Mesothelial cell of epicardium (in vitro differentiated cells): ENCODE measurements at regions not wholly inside any gene's neighbourhood (a gene's known extent, or its start where the extent isn't known, plus 50 kb on each side); places are given as distances from the start of the nearest gene placed in this dataset.
"Not testable (repeated sequence)": the region's sequence is repeated elsewhere in the genome, so short reads cannot be mapped to it uniquely, and the experiment has no call there.

ENCODE experiments used
- DNase-seq, 2 experiments: peaks; one replicate each; pipeline ENCODE4 v3.0.0; 2021; ENCODE audit warnings: low spot score in 2 of 2; ENCODE audit not compliant: unreplicated experiment in 2 of 2
- H3K27ac Mint-ChIP-seq: 2 replicates; pipeline ENCODE4 v1.8.0; 2021; ENCODE audit warnings: mixed read lengths
- H3K27me3 Mint-ChIP-seq: 2 replicates; pipeline ENCODE4 v1.8.0; 2021; ENCODE audit warnings: low read depth, mixed read lengths
- H3K36me3 Mint-ChIP-seq: 2 replicates; pipeline ENCODE4 v1.8.0; 2021; ENCODE audit warnings: mixed read lengths
- H3K4me1 Mint-ChIP-seq: 2 replicates; pipeline ENCODE4 v1.8.0; 2021; ENCODE audit warnings: mixed read lengths
- H3K4me3 Mint-ChIP-seq: 2 replicates; pipeline ENCODE4 v1.8.0; 2021; ENCODE audit warnings: mild to moderate bottlenecking, moderate library complexity, mixed read lengths
- H3K9me3 Mint-ChIP-seq: 2 replicates; pipeline ENCODE4 v1.8.0; 2021; ENCODE audit warnings: mixed read lengths
- TF ChIP-seq, protein P1 (sequence below): fragments of 200-600 bp; sonication (generic); IDR thresholded peaks from one replicate; pipeline ENCODE4 v1.5.0; 2021; ENCODE audit warnings: antibody characterized with exemption; ENCODE audit not compliant: unreplicated experiment

GRCh38 chr4:154988511-154988910 is 207.4 kb downstream of the RBM46 start:
- H3K4me3 Mint-ChIP-seq = no peak overlapping the region
- H3K27me3 Mint-ChIP-seq = peaks cover 20% of the 10 kb centered on the region
- DNase-seq = no peak
- no peaks in the 10 kb centered on the region for H3K36me3 Mint-ChIP-seq
- H3K4me1 Mint-ChIP-seq = no peaks in the 10 kb centered on the region
- H3K27ac Mint-ChIP-seq = no peak overlapping the region
- TF ChIP-seq, protein P1, sequence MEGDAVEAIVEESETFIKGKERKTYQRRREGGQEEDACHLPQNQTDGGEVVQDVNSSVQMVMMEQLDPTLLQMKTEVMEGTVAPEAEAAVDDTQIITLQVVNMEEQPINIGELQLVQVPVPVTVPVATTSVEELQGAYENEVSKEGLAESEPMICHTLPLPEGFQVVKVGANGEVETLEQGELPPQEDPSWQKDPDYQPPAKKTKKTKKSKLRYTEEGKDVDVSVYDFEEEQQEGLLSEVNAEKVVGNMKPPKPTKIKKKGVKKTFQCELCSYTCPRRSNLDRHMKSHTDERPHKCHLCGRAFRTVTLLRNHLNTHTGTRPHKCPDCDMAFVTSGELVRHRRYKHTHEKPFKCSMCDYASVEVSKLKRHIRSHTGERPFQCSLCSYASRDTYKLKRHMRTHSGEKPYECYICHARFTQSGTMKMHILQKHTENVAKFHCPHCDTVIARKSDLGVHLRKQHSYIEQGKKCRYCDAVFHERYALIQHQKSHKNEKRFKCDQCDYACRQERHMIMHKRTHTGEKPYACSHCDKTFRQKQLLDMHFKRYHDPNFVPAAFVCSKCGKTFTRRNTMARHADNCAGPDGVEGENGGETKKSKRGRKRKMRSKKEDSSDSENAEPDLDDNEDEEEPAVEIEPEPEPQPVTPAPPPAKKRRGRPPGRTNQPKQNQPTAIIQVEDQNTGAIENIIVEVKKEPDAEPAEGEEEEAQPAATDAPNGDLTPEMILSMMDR = no peak
- H3K9me3 Mint-ChIP-seq = no peaks in the 10 kb centered on the region

GRCh38 chr4:154989511-154989910 is 208.4 kb downstream of the RBM46 start:
- no peaks in the 10 kb centered on the region for H3K36me3 Mint-ChIP-seq
- H3K27ac Mint-ChIP-seq = no peak overlapping the region
- no peak overlapping the region for H3K4me3 Mint-ChIP-seq
- no peaks in the 10 kb centered on the region for H3K9me3 Mint-ChIP-seq
- peaks cover 13% of the 10 kb centered on the region for H3K27me3 Mint-ChIP-seq
- DNase-seq = no peak
- TF ChIP-seq, protein P1 = no peak
- H3K4me1 Mint-ChIP-seq = no peaks in the 10 kb centered on the region

DNA sequence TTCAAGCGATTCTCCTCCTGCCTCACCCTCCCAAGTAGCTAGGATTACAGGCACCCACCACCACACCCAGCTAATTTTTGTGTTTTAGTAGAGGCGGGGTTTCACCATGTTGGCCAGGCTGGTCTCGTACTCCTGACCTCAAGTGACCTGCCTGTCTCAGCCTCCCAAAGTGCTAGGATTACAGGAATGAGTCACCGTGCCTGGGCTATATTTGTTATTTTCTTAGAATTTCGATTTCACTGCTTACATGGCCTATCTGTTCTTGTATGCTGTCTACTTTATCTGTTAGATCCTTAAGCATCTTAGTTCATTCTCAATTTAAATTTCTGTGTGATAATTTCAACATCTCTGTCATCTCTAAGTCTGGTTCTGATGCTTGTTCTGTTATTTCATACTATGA is 210.6 kb upstream of the NPY2R start:
- H3K4me1 Mint-ChIP-seq, H3K27me3 Mint-ChIP-seq, DNase-seq, H3K4me3 Mint-ChIP-seq, H3K9me3 Mint-ChIP-seq, H3K36me3 Mint-ChIP-seq, H3K27ac Mint-ChIP-seq: not testable (repeated sequence)

DNA sequence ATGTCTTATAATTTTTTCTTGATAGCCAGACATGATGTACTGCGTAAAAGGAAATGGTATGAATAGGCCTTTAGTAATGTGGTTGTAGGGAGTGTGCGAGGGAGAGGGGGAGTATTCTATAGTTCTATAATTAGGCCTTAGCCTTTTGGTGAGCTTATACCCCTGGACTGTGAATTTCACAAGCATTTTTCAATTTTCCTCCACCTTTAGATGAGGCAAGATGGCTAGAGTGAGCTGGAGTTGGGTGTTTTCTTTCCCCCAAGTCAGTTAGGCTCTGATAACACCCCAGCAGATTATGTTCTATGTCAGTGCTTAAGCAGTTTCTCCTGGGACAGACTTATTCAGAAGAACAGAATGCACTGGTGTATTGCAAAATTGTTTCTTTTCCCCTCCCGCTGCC is 210.2 kb upstream of the NPY2R start:
- Mint-ChIP-seq H3K27ac (no peak overlapping the region), H3K36me3 (no peaks in the 10 kb centered on the region), H3K4me3 (no peak overlapping the region), H3K4me1 (no peaks in the 10 kb centered on the region), H3K9me3 (no peaks in the 10 kb centered on the region), H3K27me3 (peaks cover 4% of the 10 kb centered on the region)
- DNase-seq = no peak
- TF ChIP-seq, protein P1 = no peak

- no peaks in the 10 kb centered on the region for H3K36me3 Mint-ChIP-seq
- no peaks in the 10 kb centered on the region for H3K9me3 Mint-ChIP-seq
- TF ChIP-seq, protein P1 = no peak
- no peak for DNase-seq
- H3K27me3 Mint-ChIP-seq = peaks cover 4% of the 10 kb centered on the region
- H3K4me1 Mint-ChIP-seq = no peaks in the 10 kb centered on the region
- no peak overlapping the region for H3K4me3 Mint-ChIP-seq
- H3K27ac Mint-ChIP-seq = no peak overlapping the region
Measured at GRCh38 chr4:154998773-154999172, 209.7 kb upstream of the NPY2R start.

DNA sequence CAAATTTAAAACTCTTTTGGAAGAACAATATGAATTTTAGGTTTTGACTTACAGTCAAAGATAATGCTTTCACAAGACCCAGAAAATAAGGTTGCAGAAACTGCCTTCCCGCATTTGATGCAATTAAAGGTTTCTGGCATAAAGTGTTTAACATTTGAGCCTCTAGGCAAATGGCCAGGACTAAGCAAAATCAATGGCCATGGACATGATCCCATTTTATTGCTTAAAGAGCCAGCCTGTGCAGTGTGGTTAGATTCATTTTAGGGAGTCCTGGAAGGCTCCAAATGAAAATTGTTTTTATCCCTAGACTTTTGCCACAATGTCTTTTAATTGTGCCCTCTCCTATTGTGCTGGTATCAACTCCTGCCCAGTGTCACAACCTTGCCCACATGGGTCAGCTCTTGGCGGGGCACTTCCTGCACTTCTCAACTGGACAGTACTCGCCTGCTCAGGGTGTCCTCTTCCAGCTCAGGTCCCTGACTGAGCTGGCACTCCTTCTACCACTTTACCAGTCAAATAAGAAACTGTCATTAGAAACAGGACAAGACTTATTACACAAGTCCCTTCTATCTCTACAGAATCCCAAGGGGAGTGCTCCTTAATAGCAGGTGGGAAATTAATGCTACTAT is 208.4 kb upstream of the NPY2R start:
- H3K4me3 Mint-ChIP-seq = no peak overlapping the region

More for the DNA sequence above, 208.4 kb upstream of the NPY2R start:
- no peaks in the 10 kb centered on the region for H3K4me1 Mint-ChIP-seq
- H3K9me3 Mint-ChIP-seq = no peaks in the 10 kb centered on the region
- no peak for DNase-seq
- H3K27ac Mint-ChIP-seq = no peak overlapping the region
- peaks cover 6% of the 10 kb centered on the region for H3K27me3 Mint-ChIP-seq
- no peaks in the 10 kb centered on the region for H3K36me3 Mint-ChIP-seq
- TF ChIP-seq, protein P1 = no peak
